Stimulated activated memory B cell treated with anti-CD40 and anti-IgM and Interleukin-4, amounts not matched to agents 10 μg/mL and 1 μg/mL and 100 μg/mL, for 72 hours (primary cell): ENCODE measurements at regions not wholly inside any gene's neighbourhood (a gene's known extent, or its start where the extent isn't known, plus 50 kb on each side); places are given as distances from the start of the nearest gene placed in this dataset.
A peak's percentile ranks its signal among the peaks of the same experiment; 100 is the strongest.

Source experiments
- ATAC-seq: fragments of 150-1000 bp; cut with Tn5 transposase; 2 replicates; pipeline ENCODE4 v1.10.0; 2021
- H3K27ac Mint-ChIP-seq: one replicate; pipeline ENCODE4 v1.8.0; 2022; ENCODE audit warnings: mild to moderate bottlenecking, mixed read lengths
- H3K27me3 Mint-ChIP-seq: one replicate; pipeline ENCODE4 v1.8.0; 2022; ENCODE audit warnings: mixed read lengths
- H3K36me3 Mint-ChIP-seq: one replicate; pipeline ENCODE4 v1.8.0; 2022; ENCODE audit warnings: mixed read lengths
- H3K4me1 Mint-ChIP-seq: one replicate; pipeline ENCODE4 v1.8.0; 2022; ENCODE audit warnings: mixed read lengths
- H3K4me3 Mint-ChIP-seq: one replicate; pipeline ENCODE4 v1.8.0; 2022; ENCODE audit warnings: mild to moderate bottlenecking, moderate library complexity, mixed read lengths
- H3K9me3 Mint-ChIP-seq: one replicate; pipeline ENCODE4 v1.8.0; 2022; ENCODE audit warnings: mixed read lengths

- ATAC-seq, result no peak
- H3K27ac Mint-ChIP-seq, result no peak overlapping the region
- peaks cover 2% of the 10 kb centered on the region for H3K9me3 Mint-ChIP-seq
- no peaks in the 10 kb centered on the region for H3K36me3 Mint-ChIP-seq
- H3K27me3 Mint-ChIP-seq, result no peaks in the 10 kb centered on the region
- no peaks in the 10 kb centered on the region for H3K4me1 Mint-ChIP-seq
- H3K4me3 Mint-ChIP-seq, result no peak overlapping the region
Observed at GRCh38 chr14:38120109-38120508, 87.6 kb upstream of the SSTR1 start.

- H3K4me3 Mint-ChIP-seq, result no peak overlapping the region
- H3K27ac Mint-ChIP-seq, result no peak overlapping the region
- no peaks in the 10 kb centered on the region for H3K4me1 Mint-ChIP-seq
- H3K9me3 Mint-ChIP-seq, result peaks cover 2% of the 10 kb centered on the region
- no peak for ATAC-seq
- no peaks in the 10 kb centered on the region for H3K27me3 Mint-ChIP-seq
- no peaks in the 10 kb centered on the region for H3K36me3 Mint-ChIP-seq
Observed at GRCh38 chr14:38121320-38122020, 86.2 kb upstream of the SSTR1 start.

- Mint-ChIP-seq H3K27ac (no peak overlapping the region), H3K9me3 (peaks cover 2% of the 10 kb centered on the region), H3K4me3 (no peak overlapping the region), H3K36me3 (no peaks in the 10 kb centered on the region), H3K27me3 (no peaks in the 10 kb centered on the region), H3K4me1 (no peaks in the 10 kb centered on the region)
- no peak for ATAC-seq
Observed at GRCh38 chr14:38122241-38122640, 85.5 kb upstream of the SSTR1 start.

- ATAC-seq, result peak; percentile 31
- H3K27ac Mint-ChIP-seq, result no peak overlapping the region
- H3K9me3 Mint-ChIP-seq, result no peaks in the 10 kb centered on the region
- no peak overlapping the region for H3K4me3 Mint-ChIP-seq
- H3K27me3 Mint-ChIP-seq, result no peaks in the 10 kb centered on the region
- no peaks in the 10 kb centered on the region for H3K4me1 Mint-ChIP-seq
- no peaks in the 10 kb centered on the region for H3K36me3 Mint-ChIP-seq
Observed at GRCh38 chr14:38124506-38124905, 83.2 kb upstream of the SSTR1 start.

GRCh38 chr14:38125481-38126037 is 82.1 kb upstream of the SSTR1 start:
- peak; percentile 27 for ATAC-seq
- no peaks in the 10 kb centered on the region for H3K4me1 Mint-ChIP-seq
- no peaks in the 10 kb centered on the region for H3K27me3 Mint-ChIP-seq
- no peaks in the 10 kb centered on the region for H3K36me3 Mint-ChIP-seq
- H3K27ac Mint-ChIP-seq, result no peak overlapping the region
- no peak overlapping the region for H3K4me3 Mint-ChIP-seq
- no peaks in the 10 kb centered on the region for H3K9me3 Mint-ChIP-seq

GRCh38 chr14:38127356-38127755 is 80.3 kb upstream of the SSTR1 start:
- no peak for ATAC-seq
- no peak overlapping the region for H3K4me3 Mint-ChIP-seq
- no peaks in the 10 kb centered on the region for H3K36me3 Mint-ChIP-seq
- no peaks in the 10 kb centered on the region for H3K27me3 Mint-ChIP-seq
- no peak overlapping the region for H3K27ac Mint-ChIP-seq
- no peaks in the 10 kb centered on the region for H3K4me1 Mint-ChIP-seq
- no peaks in the 10 kb centered on the region for H3K9me3 Mint-ChIP-seq

GRCh38 chr14:38127784-38128183 is 79.9 kb upstream of the SSTR1 start:
- Mint-ChIP-seq H3K4me1 (no peaks in the 10 kb centered on the region), H3K36me3 (no peaks in the 10 kb centered on the region), H3K27me3 (no peaks in the 10 kb centered on the region), H3K27ac (no peak overlapping the region), H3K4me3 (no peak overlapping the region), H3K9me3 (no peaks in the 10 kb centered on the region)
- ATAC-seq, result no peak

GRCh38 chr14:38128640-38129039 is 79.1 kb upstream of the SSTR1 start:
- H3K36me3 Mint-ChIP-seq, result no peaks in the 10 kb centered on the region
- no peak for ATAC-seq
- no peak overlapping the region for H3K27ac Mint-ChIP-seq
- no peaks in the 10 kb centered on the region for H3K27me3 Mint-ChIP-seq
- no peak overlapping the region for H3K4me3 Mint-ChIP-seq
- H3K4me1 Mint-ChIP-seq, result no peaks in the 10 kb centered on the region
- H3K9me3 Mint-ChIP-seq, result no peaks in the 10 kb centered on the region

- H3K27ac Mint-ChIP-seq, result no peak overlapping the region
- no peaks in the 10 kb centered on the region for H3K4me1 Mint-ChIP-seq
- no peak for ATAC-seq
- no peaks in the 10 kb centered on the region for H3K36me3 Mint-ChIP-seq
- H3K27me3 Mint-ChIP-seq, result no peaks in the 10 kb centered on the region
- no peak overlapping the region for H3K4me3 Mint-ChIP-seq
- H3K9me3 Mint-ChIP-seq, result no peaks in the 10 kb centered on the region
Observed at GRCh38 chr14:38129192-38129591, 78.5 kb upstream of the SSTR1 start.

GRCh38 chr14:38129705-38130104 is 78.0 kb upstream of the SSTR1 start:
- ATAC-seq, result no peak
- no peaks in the 10 kb centered on the region for H3K27me3 Mint-ChIP-seq

GRCh38 chr14:38134416-38135030 is 73.2 kb upstream of the SSTR1 start:
- no peaks in the 10 kb centered on the region for H3K27me3 Mint-ChIP-seq
- H3K36me3 Mint-ChIP-seq, result no peaks in the 10 kb centered on the region
- no peak for ATAC-seq
- no peak overlapping the region for H3K4me3 Mint-ChIP-seq
- H3K27ac Mint-ChIP-seq, result no peak overlapping the region
- H3K9me3 Mint-ChIP-seq, result no peaks in the 10 kb centered on the region
- H3K4me1 Mint-ChIP-seq, result no peaks in the 10 kb centered on the region

More at GRCh38 chr14:38129705-38130104, 78.0 kb upstream of the SSTR1 start:
- Mint-ChIP-seq H3K9me3 (no peaks in the 10 kb centered on the region), H3K27ac (no peak overlapping the region), H3K4me1 (no peaks in the 10 kb centered on the region), H3K36me3 (no peaks in the 10 kb centered on the region), H3K4me3 (no peak overlapping the region)

- Mint-ChIP-seq H3K36me3 (no peaks in the 10 kb centered on the region), H3K27me3 (no peaks in the 10 kb centered on the region), H3K9me3 (no peaks in the 10 kb centered on the region), H3K4me1 (no peaks in the 10 kb centered on the region), H3K4me3 (no peak overlapping the region), H3K27ac (no peak overlapping the region)
- ATAC-seq, result no peak
Observed at GRCh38 chr14:38135106-38135867, 72.4 kb upstream of the SSTR1 start.

GRCh38 chr14:38137005-38137404 is 70.7 kb upstream of the SSTR1 start:
- Mint-ChIP-seq H3K9me3 (no peaks in the 10 kb centered on the region), H3K27me3 (no peaks in the 10 kb centered on the region), H3K4me1 (no peaks in the 10 kb centered on the region), H3K27ac (no peak overlapping the region), H3K36me3 (no peaks in the 10 kb centered on the region), H3K4me3 (no peak overlapping the region)
- no peak for ATAC-seq

- Mint-ChIP-seq H3K4me3 (no peak overlapping the region), H3K4me1 (no peaks in the 10 kb centered on the region), H3K36me3 (no peaks in the 10 kb centered on the region), H3K27me3 (no peaks in the 10 kb centered on the region), H3K27ac (no peak overlapping the region), H3K9me3 (no peaks in the 10 kb centered on the region)
- ATAC-seq, result no peak
Observed at GRCh38 chr14:38138473-38139138, 69.1 kb upstream of the SSTR1 start.

GRCh38 chr14:38139926-38140325 is 67.8 kb upstream of the SSTR1 start:
- Mint-ChIP-seq H3K27ac (no peak overlapping the region), H3K36me3 (no peaks in the 10 kb centered on the region), H3K27me3 (no peaks in the 10 kb centered on the region), H3K4me3 (no peak overlapping the region), H3K4me1 (no peaks in the 10 kb centered on the region), H3K9me3 (peaks cover 2% of the 10 kb centered on the region)
- no peak for ATAC-seq
